HepG2 (cell line): ENCODE measurements at regions not wholly inside any gene's neighbourhood (a gene's known extent, or its start where the extent isn't known, plus 50 kb on each side); places are given as distances from the start of the nearest gene placed in this dataset.

Experiments used
- ATAC-seq: fragments of 200-7000 bp; cut with Tn5 transposase; 3 replicates; pipeline ENCODE4 v1.9.1; 2020; ENCODE audit warnings: mild to moderate bottlenecking, moderate library complexity
- BruUV-seq: library from RNA; stranded (reverse); fragments of 400-500 nt; replicated peaks from 2 replicates; lab custom pipeline; 2021; lab: Mats Ljungman, UMichigan
- CTCF ChIA-PET: fragments of 300-600 bp; formaldehyde crosslinking; extraction: SDS; loops from one replicate; lab custom pipeline; 2021; ENCODE audit warnings: low total read pairs, inconsistent platforms, low intra/inter-chr PET ratio; lab: Yijun Ruan, JAX
- POLR2A ChIA-PET: fragments of 350-600 bp; sonication (Branson Sonifier 250); formaldehyde crosslinking; loops from one replicate; lab custom pipeline; 2020; ENCODE audit warnings: antibody characterized with exemption, inconsistent platforms; lab: Yijun Ruan, JAX
- DNase-seq: peaks from one replicate; pipeline ENCODE4 v3.0.0-alpha.2; 2015; ENCODE audit warnings: low spot score
- FAIRE-seq: peaks from 3 replicates; lab custom pipeline; 2011; peaks lifted over from hg19 to GRCh38; lab: Jason Lieb, UNC
- H2AFZ ChIP-seq: one replicate; pipeline ENCODE4 v1.6.1; 2011; ENCODE audit warnings: low read length, inconsistent platforms
- H3K27ac ChIP-seq: fragments of 300-600 bp; 3 replicates; pipeline ENCODE4 v1.8.0; 2011; ENCODE audit warnings: mixed run types, mild to moderate bottlenecking, mixed read lengths, low read length, inconsistent platforms; ENCODE audit not compliant: insufficient read depth; ENCODE audit errors: extremely low read length
- H3K27me3 ChIP-seq, 2 experiments: fragments of 200-600 bp in 1 of 2; 2 replicates in 1 of 2; 3 replicates in 1 of 2; pipeline versions ENCODE4 v1.6.0 to v1.8.0; 2011; ENCODE audit warnings: low read length in 2 of 2, mild to moderate bottlenecking in 2 of 2, moderate library complexity in 2 of 2, inconsistent platforms in 1 of 2; ENCODE audit not compliant: insufficient read depth in 2 of 2, control insufficient read depth in 1 of 2
- H3K36me3 ChIP-seq, 2 experiments: fragments of 200-600 bp in 1 of 2; replicated peaks in 1 of 2; 2 replicates in 1 of 2; 3 replicates in 1 of 2; pipeline versions ENCODE4 v1.5.1 to v1.8.0; 2011; ENCODE audit warnings: low read length in 2 of 2, inconsistent platforms in 1 of 2; ENCODE audit not compliant: insufficient read depth in 2 of 2, control insufficient read depth in 1 of 2
- H3K4me1 ChIP-seq: 2 replicates; pipeline ENCODE4 v1.5.1; 2012; ENCODE audit warnings: low read length, inconsistent platforms; ENCODE audit not compliant: insufficient read depth
- H3K4me2 ChIP-seq: 2 replicates; pipeline ENCODE4 v1.6.0; 2011; ENCODE audit warnings: low read depth, low read length, inconsistent platforms
- H3K4me3 ChIP-seq, 3 experiments: fragments of 200-600 bp in 1 of 3; sonication (generic), shearing (Covaris generic) in 1 of 3; replicated peaks in 1 of 3; 2 replicates each; pipeline ENCODE4 v1.5.1; 2011 to 2016; ENCODE audit warnings: low read length in 3 of 3, inconsistent platforms in 2 of 3, low read depth in 2 of 3, mild to moderate bottlenecking in 2 of 3, control low read depth in 1 of 3, mixed read lengths in 1 of 3; ENCODE audit not compliant: insufficient read depth in 1 of 3
- H3K79me2 ChIP-seq: one replicate; pipeline ENCODE4 v1.6.1; 2011; ENCODE audit warnings: low read length, inconsistent platforms; ENCODE audit not compliant: insufficient read depth
- H3K9ac ChIP-seq: 2 replicates; pipeline ENCODE4 v1.6.0; 2011; ENCODE audit warnings: mild to moderate bottlenecking, low read depth, low read length, inconsistent platforms; ENCODE audit not compliant: insufficient read depth
- H3K9me3 ChIP-seq: 2 replicates; pipeline ENCODE4 v1.5.1; 2012; ENCODE audit warnings: mild to moderate bottlenecking, low read length
- H4K20me1 ChIP-seq: 2 replicates; pipeline ENCODE4 v1.6.0; 2011; ENCODE audit warnings: inconsistent platforms, mild to moderate bottlenecking, low read length, moderate library complexity; ENCODE audit not compliant: insufficient read depth
- HNRNPH1 ChIP-seq: fragments of 200-400 bp; formaldehyde crosslinking; optimal IDR thresholded peaks from 2 replicates; pipeline ENCODE3; 2017; ENCODE audit warnings: mild to moderate bottlenecking, low read depth, low read length
- HOXA7 ChIP-seq: sonication (generic); formaldehyde crosslinking; IDR thresholded peaks from 2 replicates; pipeline ENCODE4 v1.8.1; 2022; ENCODE audit warnings: mild to moderate bottlenecking, missing genetic modification reagents, moderate library complexity
- NAIF1 ChIP-seq: sonication (generic); formaldehyde crosslinking; IDR thresholded peaks from 2 replicates; pipeline ENCODE4 v1.5.0; 2020; ENCODE audit warnings: mild to moderate bottlenecking, missing genetic modification reagents, borderline replicate concordance
- NCOA5 ChIP-seq: sonication (generic); formaldehyde crosslinking; IDR thresholded peaks from 2 replicates; pipeline ENCODE4 v1.4.0; 2020; ENCODE audit warnings: missing genetic modification reagents
- PHF5A ChIP-seq: IDR thresholded peaks from one replicate; pipeline ENCODE4 v1.6.1; 2018; ENCODE audit warnings: low read depth, missing genetic modification reagents; ENCODE audit not compliant: unreplicated experiment
- RBM39 ChIP-seq: fragments of 200-400 bp; formaldehyde crosslinking; IDR thresholded peaks from one replicate; pipeline ENCODE4 v1.6.1; 2018; ENCODE audit warnings: antibody characterized with exemption, mild to moderate bottlenecking, low read depth, low read length; ENCODE audit not compliant: poor library complexity, severe bottlenecking
- REL ChIP-seq: sonication (generic); formaldehyde crosslinking; conservative IDR thresholded peaks from 2 replicates; pipeline ENCODE4 v1.8.0; 2022; ENCODE audit warnings: mild to moderate bottlenecking, missing genetic modification reagents, moderate library complexity
- RFX1 ChIP-seq: fragments of 450-650 bp; IDR thresholded peaks from 2 replicates; pipeline ENCODE4 v1.6.1; 2017
- SIN3B ChIP-seq: fragments of 150-350 bp; IDR thresholded peaks from 2 replicates; pipeline ENCODE4 v1.6.1; 2014; ENCODE audit warnings: low read length
- TCF7 ChIP-seq: sonication (generic); IDR thresholded peaks from 2 replicates; pipeline ENCODE4 v1.6.1; 2016; ENCODE audit warnings: antibody characterized with exemption, low read depth
- ZFP62 ChIP-seq: sonication (generic); formaldehyde crosslinking; IDR thresholded peaks from 2 replicates; pipeline ENCODE4 v1.4.0; 2020; ENCODE audit warnings: missing genetic modification reagents
- ZNF230 ChIP-seq: sonication (generic); formaldehyde crosslinking; IDR thresholded peaks from 2 replicates; pipeline ENCODE4 v1.4.0; 2020; ENCODE audit warnings: mild to moderate bottlenecking, missing genetic modification reagents
- ZNF276 ChIP-seq: sonication (generic); formaldehyde crosslinking; IDR thresholded peaks from 2 replicates; pipeline ENCODE4 v1.4.0; 2020; ENCODE audit warnings: mild to moderate bottlenecking, low read depth, missing genetic modification reagents
- ZNF460 ChIP-seq: sonication (generic); formaldehyde crosslinking; IDR thresholded peaks from 2 replicates; pipeline ENCODE4 v1.5.1; 2020; ENCODE audit warnings: missing genetic modification reagents, mild to moderate bottlenecking, borderline replicate concordance
- ZNF556 ChIP-seq: sonication (generic); formaldehyde crosslinking; IDR thresholded peaks from 2 replicates; pipeline ENCODE4 v1.4.0; 2020; ENCODE audit warnings: mild to moderate bottlenecking, missing genetic modification reagents, borderline replicate concordance
- ZNF7 ChIP-seq: IDR thresholded peaks from 2 replicates; pipeline ENCODE4 v1.6.1; 2016; ENCODE audit warnings: missing biosample characterization, missing genetic modification reagents
- ZNF749 ChIP-seq: sonication (generic); formaldehyde crosslinking; IDR thresholded peaks from 2 replicates; pipeline ENCODE4 v1.8.0; 2022; ENCODE audit warnings: mild to moderate bottlenecking, missing genetic modification reagents, moderate library complexity, borderline replicate concordance
- ZNF780A ChIP-seq: sonication (generic); formaldehyde crosslinking; IDR thresholded peaks from 2 replicates; pipeline ENCODE4 v1.8.0; 2022; ENCODE audit warnings: mild to moderate bottlenecking, missing genetic modification reagents, moderate library complexity
- WGBS: methylation state at CpG from one replicate; pipeline ENCODE4 v1.1.6; 2017; ENCODE audit warnings: low lambda C conversion rate; 5-methylcytosine and 5-hydroxymethylcytosine counted together
- in situ Hi-C: cut with HindIII; loops from 2 replicates; pipeline ENCODE4 v1.10.0; 2017; ENCODE audit warnings: low pct_unique_long_range_greater_than_20kb; ENCODE audit not compliant: extremely low pct_ligation_motif_present
- intact Hi-C: fragments of 100-400 bp; cut with micrococcal nuclease; formaldehyde crosslinking; loops from one replicate; pipeline ENCODE4 v1.10.0; 2022; ENCODE audit not compliant: unreplicated experiment
- TF ChIP-seq, protein P1 (sequence below): sonication (generic); formaldehyde crosslinking; IDR thresholded peaks from 2 replicates; pipeline ENCODE4 v1.8.0; 2023; ENCODE audit warnings: mild to moderate bottlenecking, missing genetic modification reagents
- TF ChIP-seq, protein P2 (sequence below): sonication (generic); formaldehyde crosslinking; IDR thresholded peaks from 2 replicates; pipeline ENCODE4 v1.4.0; 2020; ENCODE audit warnings: missing genetic modification reagents; ENCODE audit errors: not compliant biosample characterization
- TF ChIP-seq, protein P3 (sequence below): sonication (generic); formaldehyde crosslinking; IDR thresholded peaks from 2 replicates; pipeline ENCODE4 v1.4.0; 2020; ENCODE audit warnings: missing genetic modification reagents
- TF ChIP-seq, protein P4 (sequence below): sonication (generic); formaldehyde crosslinking; conservative IDR thresholded peaks from 2 replicates; pipeline ENCODE4 v1.4.0; 2020; ENCODE audit warnings: missing genetic modification reagents

DNA sequence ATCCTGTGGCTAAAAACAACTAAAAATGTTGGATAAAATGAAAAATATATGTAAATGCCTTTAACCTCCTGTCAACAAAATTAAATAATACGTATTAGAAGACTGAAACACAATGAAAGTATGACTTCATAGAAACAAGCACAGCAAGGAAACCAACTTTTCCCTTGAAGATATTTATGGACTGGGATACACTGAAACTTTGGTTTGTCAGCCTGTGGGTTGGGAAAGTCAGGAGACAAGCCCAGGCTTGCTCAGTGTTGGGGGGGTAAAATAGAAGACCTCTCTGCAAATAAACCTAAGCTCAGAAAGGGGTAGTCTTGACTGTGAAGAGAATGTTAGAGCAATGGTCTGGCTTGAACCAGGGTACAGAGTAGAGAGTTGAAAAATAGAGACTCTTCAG, 454.5 kb downstream of the FBXO15 start (continued):
- TF ChIP-seq, protein P1, sequence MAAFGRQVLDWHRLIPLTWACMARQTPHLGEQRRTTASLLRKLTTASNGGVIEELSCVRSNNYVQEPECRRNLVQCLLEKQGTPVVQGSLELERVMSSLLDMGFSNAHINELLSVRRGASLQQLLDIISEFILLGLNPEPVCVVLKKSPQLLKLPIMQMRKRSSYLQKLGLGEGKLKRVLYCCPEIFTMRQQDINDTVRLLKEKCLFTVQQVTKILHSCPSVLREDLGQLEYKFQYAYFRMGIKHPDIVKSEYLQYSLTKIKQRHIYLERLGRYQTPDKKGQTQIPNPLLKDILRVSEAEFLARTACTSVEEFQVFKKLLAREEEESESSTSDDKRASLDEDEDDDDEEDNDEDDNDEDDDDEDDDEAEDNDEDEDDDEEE (CRISPR knock-in tag) = no peak
- TF ChIP-seq RBM39 = no peak
- TF ChIP-seq NAIF1 (CRISPR knock-in tag) = no peak

DNA sequence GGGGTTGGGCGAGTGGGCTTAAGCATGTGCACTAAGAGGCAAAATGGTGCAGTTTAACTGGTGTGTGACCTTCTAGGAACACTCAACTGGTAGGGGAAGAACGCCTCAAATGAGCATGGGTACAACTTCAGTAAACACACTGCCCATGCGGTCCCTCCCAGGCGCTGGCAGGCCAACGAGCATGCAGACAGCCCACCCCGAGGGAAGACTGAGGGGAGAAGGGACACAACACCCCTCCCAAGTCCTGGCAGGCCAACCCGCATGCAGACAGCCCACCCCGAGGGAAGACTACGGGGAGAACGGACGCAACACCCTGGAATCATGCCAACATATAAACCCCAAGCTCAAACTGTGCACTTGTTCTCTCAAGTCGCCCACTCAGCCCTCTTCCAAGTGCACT, 456.0 kb downstream of the FBXO15 start:
- no peaks in the 10 kb centered on the region; a peak in 3 of 5 replicates for H3K27me3 ChIP-seq
- H4K20me1 ChIP-seq = no peaks in the 10 kb centered on the region
- H3K9ac ChIP-seq = no peak overlapping the region
- 26% methylated on average over 4 of the region's 12 CpGs for WGBS
- no peaks in the 10 kb centered on the region for H3K4me1 ChIP-seq
- no peak overlapping the region for H3K4me3 ChIP-seq
- H2AFZ ChIP-seq = no peak overlapping the region
- no peaks in the 10 kb centered on the region for H3K79me2 ChIP-seq
- H3K36me3 ChIP-seq = no peaks in the 10 kb centered on the region
- ChIA-PET POLR2A (no interaction called here), CTCF (no interaction called here)
- TF ChIP-seq HOXA7 (CRISPR knock-in tag) (no peak), HNRNPH1 (no peak), ZNF276 (CRISPR knock-in tag) (no peak), ZNF460 (CRISPR knock-in tag) (no peak), ZNF556 (CRISPR knock-in tag) (no peak), RFX1 (no peak), PHF5A (CRISPR knock-in tag) (no peak), ZNF749 (CRISPR knock-in tag) (no peak), TCF7 (no peak), REL (CRISPR knock-in tag) (no peak), ZFP62 (no peak), ZNF7 (CRISPR knock-in tag) (no peak), SIN3B (no peak), ZNF780A (no peak), NCOA5 (no peak), ZNF230 (CRISPR knock-in tag) (no peak)
- TF ChIP-seq, protein P2, sequence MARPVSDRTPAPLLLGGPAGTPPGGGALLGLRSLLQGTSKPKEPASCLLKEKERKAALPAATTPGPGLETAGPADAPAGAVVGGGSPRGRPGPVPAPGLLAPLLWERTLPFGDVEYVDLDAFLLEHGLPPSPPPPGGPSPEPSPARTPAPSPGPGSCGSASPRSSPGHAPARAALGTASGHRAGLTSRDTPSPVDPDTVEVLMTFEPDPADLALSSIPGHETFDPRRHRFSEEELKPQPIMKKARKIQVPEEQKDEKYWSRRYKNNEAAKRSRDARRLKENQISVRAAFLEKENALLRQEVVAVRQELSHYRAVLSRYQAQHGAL (CRISPR knock-in tag) = no peak
- TF ChIP-seq, protein P3, sequence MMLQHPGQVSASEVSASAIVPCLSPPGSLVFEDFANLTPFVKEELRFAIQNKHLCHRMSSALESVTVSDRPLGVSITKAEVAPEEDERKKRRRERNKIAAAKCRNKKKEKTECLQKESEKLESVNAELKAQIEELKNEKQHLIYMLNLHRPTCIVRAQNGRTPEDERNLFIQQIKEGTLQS (CRISPR knock-in tag) = no peak
- TF ChIP-seq, protein P4, sequence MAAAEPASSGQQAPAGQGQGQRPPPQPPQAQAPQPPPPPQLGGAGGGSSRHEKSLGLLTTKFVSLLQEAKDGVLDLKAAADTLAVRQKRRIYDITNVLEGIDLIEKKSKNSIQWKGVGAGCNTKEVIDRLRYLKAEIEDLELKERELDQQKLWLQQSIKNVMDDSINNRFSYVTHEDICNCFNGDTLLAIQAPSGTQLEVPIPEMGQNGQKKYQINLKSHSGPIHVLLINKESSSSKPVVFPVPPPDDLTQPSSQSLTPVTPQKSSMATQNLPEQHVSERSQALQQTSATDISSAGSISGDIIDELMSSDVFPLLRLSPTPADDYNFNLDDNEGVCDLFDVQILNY = no peak
- in situ Hi-C loops (no loop called here), intact Hi-C loops (no loop called here)
- DNase-seq (no peak), FAIRE-seq (no peak), ATAC-seq (no peak)
- H3K4me2 ChIP-seq = no peak overlapping the region
- no TSS peak for BruUV-seq
- no peaks in the 10 kb centered on the region for H3K9me3 ChIP-seq
- H3K27ac ChIP-seq = no peak overlapping the region
